ENCODE measurements at regions not wholly inside any gene's neighbourhood (a gene's known extent, or its start where the extent isn't known, plus 50 kb on each side); places are given as distances from the start of the nearest gene placed in this dataset.

- DNase-seq: no peak
These were observed 831.5 kb downstream of the TBC1D22A start for GRCh38 chr22:47593911-47594311.

- no peak for DNase-seq
These were observed 830.8 kb downstream of the TBC1D22A start for GRCh38 chr22:47593291-47593690.

- DNase-seq: no peak
These were observed 830.3 kb downstream of the TBC1D22A start for GRCh38 chr22:47592791-47593190.

GRCh38 chr22:47591709-47592108 lies 829.3 kb downstream of the TBC1D22A start:
- DNase-seq: no peak

- no peak for DNase-seq
These were observed 828.6 kb downstream of the TBC1D22A start for GRCh38 chr22:47591016-47591415.

- no peak for DNase-seq
These were observed 827.1 kb downstream of the TBC1D22A start for GRCh38 chr22:47589271-47590250.

- no peak for DNase-seq
These were observed 826.1 kb downstream of the TBC1D22A start for GRCh38 chr22:47588578-47588960.

GRCh38 chr22:47587861-47588577 lies 825.6 kb downstream of the TBC1D22A start:
- no peak for DNase-seq

GRCh38 chr22:47587361-47587760 lies 824.9 kb downstream of the TBC1D22A start:
- DNase-seq: no peak

- no peak for DNase-seq
These were observed 824.5 kb downstream of the TBC1D22A start for GRCh38 chr22:47586946-47587345.

- DNase-seq: no peak
These were observed 823.6 kb downstream of the TBC1D22A start for GRCh38 chr22:47586038-47586437.

GRCh38 chr22:47583959-47584562 lies 821.6 kb downstream of the TBC1D22A start:
- DNase-seq: no peak

GRCh38 chr22:47582067-47582466 lies 819.6 kb downstream of the TBC1D22A start:
- no peak for DNase-seq

- DNase-seq: no peak
These were observed 817.7 kb downstream of the TBC1D22A start for GRCh38 chr22:47580121-47580520.

- no peak for DNase-seq
These were observed 814.5 kb downstream of the TBC1D22A start for GRCh38 chr22:47576908-47577307.

- DNase-seq: no peak
These were observed 812.8 kb downstream of the TBC1D22A start for GRCh38 chr22:47575291-47575690.

GRCh38 chr22:47574556-47574955 lies 812.1 kb downstream of the TBC1D22A start:
- DNase-seq: no peak

GRCh38 chr22:47573141-47573540 lies 810.7 kb downstream of the TBC1D22A start:
- DNase-seq: no peak

- no peak for DNase-seq
These were observed 810.0 kb downstream of the TBC1D22A start for GRCh38 chr22:47572443-47572842.

- no peak for DNase-seq
These were observed 809.2 kb downstream of the TBC1D22A start for GRCh38 chr22:47571616-47572015.

- DNase-seq: no peak
These were observed 808.4 kb downstream of the TBC1D22A start for GRCh38 chr22:47570851-47571250.

- no peak for DNase-seq
These were observed 807.8 kb downstream of the TBC1D22A start for GRCh38 chr22:47570300-47570685.
